Endothelial cell of umbilical vein (primary cell): ENCODE measurements at regions not wholly inside any gene's neighbourhood (a gene's known extent, or its start where the extent isn't known, plus 50 kb on each side); places are given as distances from the start of the nearest gene placed in this dataset.

Experiments
- BruUV-seq: library from RNA; stranded (reverse); fragments of 400-500 nt; replicated peaks from 2 replicates; lab custom pipeline; 2021; lab: Mats Ljungman, UMichigan
- CTCF ChIA-PET: fragments of 300-600, 350-600 bp; sonication (Branson Sonifier 250); formaldehyde crosslinking; loops from one replicate; lab custom pipeline; 2021; ENCODE audit warnings: antibody characterized with exemption, inconsistent platforms; lab: Charles Lee
- POLR2A ChIA-PET: fragments of 300-600, 350-600 bp; sonication (Branson Sonifier 250); formaldehyde crosslinking; loops from one replicate; lab custom pipeline; 2021; ENCODE audit warnings: antibody characterized with exemption, inconsistent platforms; lab: Charles Lee
- DNase-seq: peaks from one replicate; pipeline ENCODE4 v3.0.0-alpha.2; 2011; ENCODE audit warnings: low read depth, low spot score
- FAIRE-seq: peaks from 2 replicates; lab custom pipeline; 2011; peaks lifted over from hg19 to GRCh38; lab: Jason Lieb, UNC
- H2AFZ ChIP-seq: 2 replicates; pipeline ENCODE4 v1.6.0; 2012; ENCODE audit warnings: low read depth, low read length, control low read depth, inconsistent platforms
- H3K27ac ChIP-seq: 2 replicates; pipeline ENCODE4 v1.5.1; 2011; ENCODE audit warnings: low read depth, mild to moderate bottlenecking, control low read depth, low read length, moderate library complexity; ENCODE audit not compliant: insufficient read depth
- H3K27me3 ChIP-seq, 2 experiments: 2 replicates each; pipeline versions ENCODE4 v1.6.0 to v1.6.1; 2011; ENCODE audit warnings: low read length in 2 of 2, mixed read lengths in 1 of 2; ENCODE audit not compliant: control insufficient read depth in 2 of 2, insufficient read depth in 2 of 2
- H3K36me3 ChIP-seq, 2 experiments: 2 replicates in 1 of 2; 3 replicates in 1 of 2; pipeline ENCODE4 v1.5.1; 2011; ENCODE audit warnings: low read length in 2 of 2, mild to moderate bottlenecking in 1 of 2, moderate library complexity in 1 of 2; ENCODE audit not compliant: control insufficient read depth in 2 of 2, insufficient read depth in 2 of 2; ENCODE audit errors: extremely low read depth in 1 of 2
- H3K4me1 ChIP-seq: 3 replicates; pipeline ENCODE4 v1.5.1; 2011; ENCODE audit warnings: mild to moderate bottlenecking, low read length; ENCODE audit not compliant: control insufficient read depth, insufficient read depth; ENCODE audit errors: extremely low read depth
- H3K4me2 ChIP-seq: 2 replicates; pipeline ENCODE4 v1.6.1; 2011; ENCODE audit warnings: low read length, control low read depth, mixed read lengths; ENCODE audit not compliant: insufficient read depth
- H3K4me3 ChIP-seq, 3 experiments: fragments of 200-600 bp in 1 of 3; sonication (generic), shearing (Covaris generic) in 1 of 3; replicated peaks in 1 of 3; 2 replicates each; pipeline ENCODE4 v1.5.1; 2011 to 2016; ENCODE audit warnings: control low read depth in 3 of 3, low read length in 3 of 3, mild to moderate bottlenecking in 2 of 3, inconsistent platforms in 1 of 3, low read depth in 1 of 3, moderate library complexity in 1 of 3; ENCODE audit not compliant: insufficient read depth in 1 of 3
- H3K79me2 ChIP-seq: 2 replicates; pipeline ENCODE4 v1.6.0; 2012; ENCODE audit warnings: low read length, inconsistent platforms; ENCODE audit not compliant: control insufficient read depth, insufficient read depth
- H3K9ac ChIP-seq: replicated peaks from 2 replicates; pipeline ENCODE3; 2011; ENCODE audit warnings: low read length, control low read depth; ENCODE audit not compliant: insufficient read depth; ENCODE audit errors: extremely low read depth
- H3K9me1 ChIP-seq: replicated peaks from 3 replicates; pipeline ENCODE4 v1.6.0; 2011; ENCODE audit warnings: mild to moderate bottlenecking, low read length; ENCODE audit not compliant: control insufficient read depth, insufficient read depth; ENCODE audit errors: extremely low read depth
- H3K9me3 ChIP-seq: replicated peaks from 2 replicates; pipeline ENCODE4 v1.5.1; 2012; ENCODE audit warnings: low read length, inconsistent platforms; ENCODE audit not compliant: control insufficient read depth, insufficient read depth
- H4K20me1 ChIP-seq: replicated peaks from 2 replicates; pipeline ENCODE3; 2011; ENCODE audit warnings: mild to moderate bottlenecking, low read length; ENCODE audit not compliant: control insufficient read depth, insufficient read depth; ENCODE audit errors: extremely low read depth
- EZH2 ChIP-seq: IDR thresholded peaks from 2 replicates; pipeline ENCODE4 v1.6.1; 2012; ENCODE audit warnings: borderline replicate concordance, low read depth, mild to moderate bottlenecking, moderate library complexity, low read length, inconsistent platforms; ENCODE audit not compliant: severe bottlenecking
- FOS ChIP-seq: IDR thresholded peaks from 2 replicates; pipeline ENCODE4 v1.6.1; 2011; ENCODE audit warnings: mild to moderate bottlenecking, low read length, moderate library complexity, borderline replicate concordance; ENCODE audit not compliant: insufficient read depth
- GATA2 ChIP-seq: IDR thresholded peaks from 2 replicates; pipeline ENCODE4 v1.7.0; 2011; ENCODE audit warnings: low read depth, mild to moderate bottlenecking, moderate library complexity, mixed read lengths, low read length; ENCODE audit not compliant: insufficient read length, insufficient read depth
- JUN ChIP-seq: IDR thresholded peaks from 2 replicates; pipeline ENCODE4 v1.6.1; 2011; ENCODE audit warnings: borderline replicate concordance, low read depth; ENCODE audit not compliant: insufficient read length, insufficient read depth
- MYC ChIP-seq: IDR thresholded peaks from one replicate; pipeline ENCODE4 v1.6.1; 2011; ENCODE audit warnings: mild to moderate bottlenecking, low read depth, low read length
- POLR2A ChIP-seq: IDR thresholded peaks from 2 replicates; pipeline ENCODE4 v1.6.1; 2012; ENCODE audit warnings: low read depth, mild to moderate bottlenecking, control low read depth, low read length
- POLR2AphosphoS5 ChIP-seq: IDR thresholded peaks from 2 replicates; pipeline ENCODE4 v1.6.1; 2012; ENCODE audit warnings: low read depth, mild to moderate bottlenecking, control low read depth, low read length, moderate library complexity; ENCODE audit not compliant: insufficient read depth
- dilution Hi-C: fragments of 300-500 bp; cut with MboI; formaldehyde crosslinking; loops from one replicate; pipeline ENCODE4 v1.15.0; 2019; ENCODE audit warnings: low sequenced_read_pairs; ENCODE audit not compliant: extremely low pct_ligation_motif_present
- intact Hi-C: fragments of 100-400 bp; cut with micrococcal nuclease; formaldehyde crosslinking; loops from one replicate; pipeline ENCODE4 v1.10.0; 2022
- TF ChIP-seq, protein P1 (sequence below), 2 donors: IDR thresholded peaks; 1 replicate in 1 of 2; 2 replicates in 1 of 2; pipeline ENCODE4 v1.5.1; 2011; ENCODE audit warnings: low read length in 2 of 2, mild to moderate bottlenecking in 2 of 2, moderate library complexity in 2 of 2, control low read depth in 1 of 2, inconsistent platforms in 1 of 2, low read depth in 1 of 2; ENCODE audit not compliant: insufficient read depth in 1 of 2; ENCODE audit errors: extremely low read depth in 1 of 2
- TF ChIP-seq, protein P2 (sequence below): IDR thresholded peaks from 2 replicates; pipeline ENCODE4 v1.6.1; 2011; ENCODE audit not compliant: insufficient read depth, insufficient read length

DNA sequence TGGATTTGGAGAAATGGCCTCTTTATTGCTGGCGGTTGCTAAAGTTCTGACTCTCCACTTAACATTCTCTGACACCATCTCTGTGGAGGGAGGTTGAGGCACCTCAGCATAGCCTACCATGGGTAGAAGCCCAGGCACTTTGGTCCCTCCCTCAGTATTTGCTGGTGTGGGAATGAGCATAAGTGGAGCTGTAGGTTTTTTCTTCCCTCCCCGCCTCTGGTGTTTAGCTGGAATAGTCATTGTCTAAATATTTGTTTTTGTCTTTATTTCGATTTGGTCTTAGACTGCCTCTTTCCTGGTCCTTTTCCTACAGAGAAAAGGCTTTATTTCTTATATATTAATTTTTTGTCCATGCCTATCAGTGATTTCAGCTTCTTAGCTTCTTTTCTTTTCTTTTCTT is 203.4 kb upstream of the AGR3 start:
- H4K20me1 ChIP-seq = no peaks in the 10 kb centered on the region
- intact Hi-C loops (no loop called here), dilution Hi-C loops (no loop called here)
- TF ChIP-seq, protein P1, sequence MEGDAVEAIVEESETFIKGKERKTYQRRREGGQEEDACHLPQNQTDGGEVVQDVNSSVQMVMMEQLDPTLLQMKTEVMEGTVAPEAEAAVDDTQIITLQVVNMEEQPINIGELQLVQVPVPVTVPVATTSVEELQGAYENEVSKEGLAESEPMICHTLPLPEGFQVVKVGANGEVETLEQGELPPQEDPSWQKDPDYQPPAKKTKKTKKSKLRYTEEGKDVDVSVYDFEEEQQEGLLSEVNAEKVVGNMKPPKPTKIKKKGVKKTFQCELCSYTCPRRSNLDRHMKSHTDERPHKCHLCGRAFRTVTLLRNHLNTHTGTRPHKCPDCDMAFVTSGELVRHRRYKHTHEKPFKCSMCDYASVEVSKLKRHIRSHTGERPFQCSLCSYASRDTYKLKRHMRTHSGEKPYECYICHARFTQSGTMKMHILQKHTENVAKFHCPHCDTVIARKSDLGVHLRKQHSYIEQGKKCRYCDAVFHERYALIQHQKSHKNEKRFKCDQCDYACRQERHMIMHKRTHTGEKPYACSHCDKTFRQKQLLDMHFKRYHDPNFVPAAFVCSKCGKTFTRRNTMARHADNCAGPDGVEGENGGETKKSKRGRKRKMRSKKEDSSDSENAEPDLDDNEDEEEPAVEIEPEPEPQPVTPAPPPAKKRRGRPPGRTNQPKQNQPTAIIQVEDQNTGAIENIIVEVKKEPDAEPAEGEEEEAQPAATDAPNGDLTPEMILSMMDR (IDR thresholded peaks at IDR 0.05; ENCODE audit: extremely low read depth in 1 of 2, insufficient read depth in 1 of 2, low read depth in 1 of 2, low read length in 2 of 2) = no peak
- TF ChIP-seq POLR2AphosphoS5 (no peak), GATA2 (no peak), EZH2 (no peak), FOS (no peak), JUN (no peak), MYC (no peak), POLR2A (no peak)
- TF ChIP-seq, protein P2, sequence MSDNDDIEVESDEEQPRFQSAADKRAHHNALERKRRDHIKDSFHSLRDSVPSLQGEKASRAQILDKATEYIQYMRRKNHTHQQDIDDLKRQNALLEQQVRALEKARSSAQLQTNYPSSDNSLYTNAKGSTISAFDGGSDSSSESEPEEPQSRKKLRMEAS = no peak
- DNase-seq (no peak), FAIRE-seq (no peak)
- H2AFZ ChIP-seq = no peak overlapping the region
- no peaks in the 10 kb centered on the region for H3K9me1 ChIP-seq
- no peaks in the 10 kb centered on the region for H3K36me3 ChIP-seq
- no peaks in the 10 kb centered on the region for H3K79me2 ChIP-seq
- ChIA-PET CTCF (interaction anchor here (1.2 kb wide), 2 partner anchors 21 to 102 kb away, joined by 4 to 5 read pairs; no protein-coding TSS in a partner anchor), POLR2A (interaction anchor here (0.6 kb wide), 1 partner anchor 561 kb away, joined by 4 read pairs; no protein-coding TSS in a partner anchor)
- H3K4me1 ChIP-seq = no peaks in the 10 kb centered on the region
- H3K27me3 ChIP-seq = no peaks in the 10 kb centered on the region
- no peak overlapping the region for H3K9ac ChIP-seq
- BruUV-seq = no TSS peak
- no peak overlapping the region for H3K4me3 ChIP-seq
- H3K9me3 ChIP-seq = no peaks in the 10 kb centered on the region
- H3K27ac ChIP-seq = no peak overlapping the region
- no peak overlapping the region for H3K4me2 ChIP-seq
